IMR-90 (cell line): ENCODE measurements at regions not wholly inside any gene's neighbourhood (a gene's known extent, or its start where the extent isn't known, plus 50 kb on each side); places are given as distances from the start of the nearest gene placed in this dataset.

Experiments
- ATAC-seq: fragments of 200-7000 bp; cut with Tn5 transposase; 2 replicates; pipeline ENCODE4 v1.9.1; 2020; ENCODE audit warnings: low read depth, mild to moderate bottlenecking, moderate library complexity
- BruUV-seq: library from RNA; stranded (reverse); fragments of 400-500 nt; replicated peaks from 2 replicates; lab custom pipeline; 2021; lab: Mats Ljungman, UMichigan
- CTCF ChIA-PET: fragments of 300-600 bp; formaldehyde crosslinking; extraction: SDS; loops from one replicate; lab custom pipeline; 2021; ENCODE audit warnings: antibody characterized with exemption; lab: Yijun Ruan, JAX
- POLR2A ChIA-PET: fragments of 300-600 bp; sonication (Branson Sonifier 250); formaldehyde crosslinking; loops from one replicate; lab custom pipeline; 2022; ENCODE audit warnings: antibody characterized with exemption; ENCODE audit not compliant: unreplicated experiment; lab: Charles Lee
- DNase-seq: peaks from one replicate; pipeline ENCODE4 v3.0.0; 2013
- H2AFZ ChIP-seq: replicated peaks from 2 replicates; pipeline ENCODE3; 2013; ENCODE audit warnings: low read length, mild to moderate bottlenecking; ENCODE audit not compliant: poor library complexity
- H2AK5ac ChIP-seq: 2 replicates; pipeline ENCODE4 v1.6.1; 2013; ENCODE audit warnings: low read depth, low read length, inconsistent platforms
- H2AK9ac ChIP-seq: replicated peaks from 2 replicates; pipeline ENCODE3; 2013; ENCODE audit warnings: mild to moderate bottlenecking, low read depth, low read length, moderate library complexity; ENCODE audit not compliant: poor library complexity
- H2BK120ac ChIP-seq: 2 replicates; pipeline ENCODE4 v1.6.1; 2013; ENCODE audit warnings: low read depth, low read length, inconsistent platforms
- H2BK15ac ChIP-seq: 3 replicates; pipeline ENCODE4 v1.6.1; 2013; ENCODE audit warnings: low read depth, low read length, inconsistent platforms
- H2BK20ac ChIP-seq: 2 replicates; pipeline ENCODE4 v1.6.1; 2013; ENCODE audit warnings: low read depth, mild to moderate bottlenecking, inconsistent platforms, low read length, moderate library complexity
- H2BK5ac ChIP-seq: 2 replicates; pipeline ENCODE4 v1.6.1; 2013; ENCODE audit warnings: mild to moderate bottlenecking, low read depth, low read length, inconsistent platforms; ENCODE audit not compliant: poor library complexity, severe bottlenecking
- H3K14ac ChIP-seq: replicated peaks from 2 replicates; pipeline ENCODE4 v1.6.1; 2013; ENCODE audit warnings: low read depth, low read length, inconsistent platforms
- H3K18ac ChIP-seq: 2 replicates; pipeline ENCODE4 v1.6.1; 2013; ENCODE audit warnings: low read depth, low read length, control low read depth
- H3K23ac ChIP-seq: 2 replicates; pipeline ENCODE4 v1.6.1; 2013; ENCODE audit warnings: low read depth, low read length, inconsistent platforms
- H3K27ac ChIP-seq: 2 replicates; pipeline ENCODE4 v1.5.1; 2013; ENCODE audit warnings: mild to moderate bottlenecking, control low read depth, low read length; ENCODE audit not compliant: insufficient read depth
- H3K27me3 ChIP-seq: 2 replicates; pipeline ENCODE4 v1.6.1; 2013; ENCODE audit warnings: low read length; ENCODE audit not compliant: control insufficient read depth, insufficient read depth
- H3K36me3 ChIP-seq: 2 replicates; pipeline ENCODE4 v1.6.1; 2013; ENCODE audit warnings: low read length, mixed read lengths; ENCODE audit not compliant: control insufficient read depth, insufficient read depth
- H3K4ac ChIP-seq: 2 replicates; pipeline ENCODE4 v1.6.1; 2013; ENCODE audit warnings: low read depth, low read length, inconsistent platforms
- H3K4me1 ChIP-seq: 2 replicates; pipeline ENCODE4 v1.6.1; 2013; ENCODE audit warnings: low read length, mixed read lengths; ENCODE audit not compliant: control insufficient read depth, insufficient read depth
- H3K4me2 ChIP-seq: 2 replicates; pipeline ENCODE4 v1.6.1; 2013; ENCODE audit warnings: low read depth, mild to moderate bottlenecking, control low read depth, low read length, moderate library complexity
- H3K4me3 ChIP-seq: 2 replicates; pipeline ENCODE4 v1.5.1; 2013; ENCODE audit warnings: low read depth, mild to moderate bottlenecking, control low read depth, low read length, moderate library complexity; ENCODE audit not compliant: insufficient read depth
- H3K56ac ChIP-seq: 2 replicates; pipeline ENCODE4 v1.6.1; 2013; ENCODE audit warnings: low read length, inconsistent platforms; ENCODE audit not compliant: insufficient read depth; ENCODE audit errors: extremely low read depth
- H3K79me1 ChIP-seq, 2 experiments: 2 replicates each; pipeline ENCODE4 v1.6.1; 2013; ENCODE audit warnings: low read length in 2 of 2, inconsistent platforms in 1 of 2, low read depth in 1 of 2
- H3K9ac ChIP-seq: 2 replicates; pipeline ENCODE4 v1.6.1; 2013; ENCODE audit warnings: low read depth, low read length, control low read depth
- H3K9me1 ChIP-seq: 2 replicates; pipeline ENCODE4 v1.6.1; 2013; ENCODE audit warnings: low read length, inconsistent platforms; ENCODE audit not compliant: insufficient read depth
- H3K9me3 ChIP-seq: 2 replicates; pipeline ENCODE4 v1.6.1; 2013; ENCODE audit warnings: low read length; ENCODE audit not compliant: control insufficient read depth, insufficient read depth
- H4K20me1 ChIP-seq: 2 replicates; pipeline ENCODE4 v1.6.1; 2013; ENCODE audit warnings: low read length, inconsistent platforms; ENCODE audit not compliant: insufficient read depth
- H4K5ac ChIP-seq: 2 replicates; pipeline ENCODE4 v1.6.1; 2013; ENCODE audit warnings: mild to moderate bottlenecking, low read depth, low read length, control low read depth
- H4K8ac ChIP-seq, 2 experiments: 2 replicates each; pipeline ENCODE4 v1.6.1; 2013; ENCODE audit warnings: low read depth in 2 of 2, low read length in 2 of 2, control low read depth in 1 of 2, inconsistent platforms in 1 of 2
- H4K91ac ChIP-seq: 2 replicates; pipeline ENCODE4 v1.6.1; 2013; ENCODE audit warnings: low read depth, low read length, inconsistent platforms; ENCODE audit not compliant: insufficient read depth
- BHLHE40 ChIP-seq: fragments of 150-350 bp; IDR thresholded peaks from 2 replicates; pipeline ENCODE4 v1.6.1; 2016; ENCODE audit warnings: mild to moderate bottlenecking, low read depth, low read length
- CEBPB ChIP-seq: IDR thresholded peaks from 2 replicates; pipeline ENCODE4 v1.6.1; 2012; ENCODE audit warnings: low read depth, low read length, improper control_type of control experiment
- CHD1 ChIP-seq: IDR thresholded peaks from 2 replicates; pipeline ENCODE4 v1.6.1; 2012; ENCODE audit warnings: low read depth, low read length, improper control_type of control experiment
- FOS ChIP-seq: fragments of 150-350 bp; IDR thresholded peaks from 2 replicates; pipeline ENCODE4 v1.6.1; 2016; ENCODE audit warnings: low read depth, low read length
- MAFK ChIP-seq: IDR thresholded peaks from 2 replicates; pipeline ENCODE4 v1.6.1; 2012; ENCODE audit warnings: low read depth, low read length, improper control_type of control experiment
- MAZ ChIP-seq: IDR thresholded peaks from 2 replicates; pipeline ENCODE4 v1.6.1; 2012; ENCODE audit warnings: low read depth, mild to moderate bottlenecking, low read length, improper control_type of control experiment, moderate library complexity, borderline replicate concordance
- MXI1 ChIP-seq: IDR thresholded peaks from 2 replicates; pipeline ENCODE4 v1.6.1; 2012; ENCODE audit warnings: low read depth, mild to moderate bottlenecking, low read length, moderate library complexity, borderline replicate concordance
- NFE2L2 ChIP-seq: fragments of 150-350 bp; IDR thresholded peaks from 2 replicates; pipeline ENCODE4 v1.6.1; 2016; ENCODE audit warnings: low read depth, mild to moderate bottlenecking, low read length
- POLR2A ChIP-seq: IDR thresholded peaks from 2 replicates; pipeline ENCODE4 v1.6.1; 2012; ENCODE audit warnings: mild to moderate bottlenecking, low read depth, low read length
- RAD21 ChIP-seq: IDR thresholded peaks from 2 replicates; pipeline ENCODE4 v1.6.1; 2012; ENCODE audit warnings: low read length, improper control_type of control experiment
- RCOR1 ChIP-seq: IDR thresholded peaks from 2 replicates; pipeline ENCODE4 v1.6.1; 2012; ENCODE audit warnings: mild to moderate bottlenecking, low read length, improper control_type of control experiment; ENCODE audit not compliant: insufficient replicate concordance
- RFX5 ChIP-seq: IDR thresholded peaks from 2 replicates; pipeline ENCODE4 v1.8.0; 2012; ENCODE audit warnings: low read depth, mild to moderate bottlenecking, low read length, moderate library complexity
- SMC3 ChIP-seq: fragments of 150-350 bp; IDR thresholded peaks from 2 replicates; pipeline ENCODE4 v1.6.1; 2016; ENCODE audit warnings: low read depth, mild to moderate bottlenecking, antibody characterized with exemption, low read length, moderate library complexity
- USF2 ChIP-seq: fragments of 150-350 bp; IDR thresholded peaks from 2 replicates; pipeline ENCODE4 v1.6.1; 2017; ENCODE audit warnings: mild to moderate bottlenecking, antibody characterized with exemption, low read length, low read depth
- WGBS, 2 experiments: methylation state at CpG; one replicate each; pipeline versions ENCODE4 v1.1.5 to v1.1.7; 2013; ENCODE audit warnings: missing lambda C conversion rate in 2 of 2; ENCODE audit not compliant: insufficient read length in 1 of 2; ENCODE audit errors: extremely low coverage in 2 of 2; 5-methylcytosine and 5-hydroxymethylcytosine counted together
- dilution Hi-C: fragments of 300-500 bp; cut with HindIII; formaldehyde crosslinking; loops from one replicate; pipeline ENCODE4 v1.14.3; 2018; ENCODE audit warnings: low sequenced_read_pairs; ENCODE audit not compliant: unreplicated experiment
- in situ Hi-C: fragments of 300-500 bp; cut with MboI; formaldehyde crosslinking; loops from 3 replicates; pipeline ENCODE4 v1.14.3; 2019; ENCODE audit warnings: low sequenced_read_pairs, inconsistent platforms, mixed read lengths
- intact Hi-C: fragments of 100-400 bp; cut with micrococcal nuclease; formaldehyde crosslinking; loops from 2 replicates; pipeline ENCODE4 v1.10.0; 2022
- TF ChIP-seq, protein P1 (sequence below): conservative IDR thresholded peaks from 2 replicates; pipeline ENCODE4 v1.5.1; 2012; ENCODE audit warnings: mild to moderate bottlenecking, low read depth, low read length, improper control_type of control experiment
- TF ChIP-seq, protein P2 (sequence below): fragments of 150-350 bp; IDR thresholded peaks from 2 replicates; pipeline ENCODE4 v1.6.1; 2016; ENCODE audit warnings: low read depth, mild to moderate bottlenecking, low read length, moderate library complexity, borderline replicate concordance

DNA sequence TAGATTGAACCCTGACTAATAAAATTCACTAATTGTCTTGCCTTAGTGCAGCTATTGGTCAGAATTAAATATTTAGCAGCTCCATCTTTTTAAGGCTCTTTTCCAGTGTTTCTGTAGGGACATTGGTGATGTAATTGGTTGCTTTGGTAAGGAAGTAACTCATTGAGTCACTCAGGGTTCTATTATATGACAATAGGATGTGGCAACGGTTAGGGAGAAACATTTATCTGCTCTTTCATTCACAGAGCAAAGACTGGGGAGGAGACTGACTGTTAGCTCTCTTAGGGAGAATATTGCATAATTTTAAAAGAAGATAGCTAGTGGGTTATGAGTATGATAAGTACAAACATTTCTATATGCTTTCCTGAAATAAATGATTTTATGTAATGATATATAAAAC, 616.5 kb downstream of the TRHDE start:
- no CpG with 5 or more reads among the region's 1 CpG for WGBS, 2 experiments
- DNase-seq (no peak), ATAC-seq (no peak)
- Histone ChIP-seq H3K79me1 (no peaks in the 10 kb centered on the region), H2BK20ac (no peak overlapping the region), H3K14ac (no peak overlapping the region), H4K8ac (no peak overlapping the region), H3K9me1 (no peaks in the 10 kb centered on the region), H2BK15ac (no peak overlapping the region), H2AFZ (no peak overlapping the region), H3K4me3 (no peak overlapping the region), H3K18ac (no peak overlapping the region), H3K23ac (no peak overlapping the region), H3K56ac (no peak overlapping the region), H3K27me3 (no peaks in the 10 kb centered on the region), H3K4me1 (no peaks in the 10 kb centered on the region), H3K36me3 (no peaks in the 10 kb centered on the region), H2BK120ac (no peak overlapping the region), H2AK5ac (no peak overlapping the region), H4K20me1 (no peaks in the 10 kb centered on the region), H2BK5ac (no peak overlapping the region), H3K9me3 (no peaks in the 10 kb centered on the region; the same call in 1 of the 2 replicates), H2AK9ac (no peak overlapping the region), H3K4me2 (no peak overlapping the region), H3K27ac (no peak overlapping the region), H3K4ac (no peak overlapping the region), H4K91ac (no peak overlapping the region), H3K9ac (no peak overlapping the region), H4K5ac (no peak overlapping the region)
- dilution Hi-C loops (no loop called here), intact Hi-C loops (no loop called here), in situ Hi-C loops (no loop called here)
- ChIA-PET CTCF (no interaction called here), POLR2A (no interaction called here)
- no TSS peak for BruUV-seq
- TF ChIP-seq CHD1: no peak
- TF ChIP-seq, protein P1, sequence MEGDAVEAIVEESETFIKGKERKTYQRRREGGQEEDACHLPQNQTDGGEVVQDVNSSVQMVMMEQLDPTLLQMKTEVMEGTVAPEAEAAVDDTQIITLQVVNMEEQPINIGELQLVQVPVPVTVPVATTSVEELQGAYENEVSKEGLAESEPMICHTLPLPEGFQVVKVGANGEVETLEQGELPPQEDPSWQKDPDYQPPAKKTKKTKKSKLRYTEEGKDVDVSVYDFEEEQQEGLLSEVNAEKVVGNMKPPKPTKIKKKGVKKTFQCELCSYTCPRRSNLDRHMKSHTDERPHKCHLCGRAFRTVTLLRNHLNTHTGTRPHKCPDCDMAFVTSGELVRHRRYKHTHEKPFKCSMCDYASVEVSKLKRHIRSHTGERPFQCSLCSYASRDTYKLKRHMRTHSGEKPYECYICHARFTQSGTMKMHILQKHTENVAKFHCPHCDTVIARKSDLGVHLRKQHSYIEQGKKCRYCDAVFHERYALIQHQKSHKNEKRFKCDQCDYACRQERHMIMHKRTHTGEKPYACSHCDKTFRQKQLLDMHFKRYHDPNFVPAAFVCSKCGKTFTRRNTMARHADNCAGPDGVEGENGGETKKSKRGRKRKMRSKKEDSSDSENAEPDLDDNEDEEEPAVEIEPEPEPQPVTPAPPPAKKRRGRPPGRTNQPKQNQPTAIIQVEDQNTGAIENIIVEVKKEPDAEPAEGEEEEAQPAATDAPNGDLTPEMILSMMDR: no peak
- no peak for TF ChIP-seq RCOR1
- TF ChIP-seq MAFK: no peak
- no peak for TF ChIP-seq SMC3
- TF ChIP-seq CEBPB: no peak
- TF ChIP-seq MAZ: no peak
- TF ChIP-seq FOS: no peak
- TF ChIP-seq USF2: no peak
- no peak for TF ChIP-seq BHLHE40
- TF ChIP-seq, protein P2, sequence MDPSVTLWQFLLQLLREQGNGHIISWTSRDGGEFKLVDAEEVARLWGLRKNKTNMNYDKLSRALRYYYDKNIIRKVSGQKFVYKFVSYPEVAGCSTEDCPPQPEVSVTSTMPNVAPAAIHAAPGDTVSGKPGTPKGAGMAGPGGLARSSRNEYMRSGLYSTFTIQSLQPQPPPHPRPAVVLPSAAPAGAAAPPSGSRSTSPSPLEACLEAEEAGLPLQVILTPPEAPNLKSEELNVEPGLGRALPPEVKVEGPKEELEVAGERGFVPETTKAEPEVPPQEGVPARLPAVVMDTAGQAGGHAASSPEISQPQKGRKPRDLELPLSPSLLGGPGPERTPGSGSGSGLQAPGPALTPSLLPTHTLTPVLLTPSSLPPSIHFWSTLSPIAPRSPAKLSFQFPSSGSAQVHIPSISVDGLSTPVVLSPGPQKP: no peak
- TF ChIP-seq POLR2A: no peak
- no peak for TF ChIP-seq NFE2L2
- TF ChIP-seq RFX5: no peak
- TF ChIP-seq RAD21: no peak
- TF ChIP-seq MXI1: no peak
